CD4-positive, alpha-beta T cell treated with Interferon gamma for 1 hour (primary cell): ENCODE measurements at regions not wholly inside any gene's neighbourhood (a gene's known extent, or its start where the extent isn't known, plus 50 kb on each side); places are given as distances from the start of the nearest gene placed in this dataset.

Experiments
- DNase-seq: peaks from one replicate; pipeline ENCODE4 v3.0.0-alpha.2; 2020

- no peak for DNase-seq
Measured at GRCh38 chr2:74760875-74761630, 72.9 kb upstream of the HK2 start.

- no peak for DNase-seq
Measured at GRCh38 chr2:74762789-74763188, 71.1 kb upstream of the HK2 start.

DNA sequence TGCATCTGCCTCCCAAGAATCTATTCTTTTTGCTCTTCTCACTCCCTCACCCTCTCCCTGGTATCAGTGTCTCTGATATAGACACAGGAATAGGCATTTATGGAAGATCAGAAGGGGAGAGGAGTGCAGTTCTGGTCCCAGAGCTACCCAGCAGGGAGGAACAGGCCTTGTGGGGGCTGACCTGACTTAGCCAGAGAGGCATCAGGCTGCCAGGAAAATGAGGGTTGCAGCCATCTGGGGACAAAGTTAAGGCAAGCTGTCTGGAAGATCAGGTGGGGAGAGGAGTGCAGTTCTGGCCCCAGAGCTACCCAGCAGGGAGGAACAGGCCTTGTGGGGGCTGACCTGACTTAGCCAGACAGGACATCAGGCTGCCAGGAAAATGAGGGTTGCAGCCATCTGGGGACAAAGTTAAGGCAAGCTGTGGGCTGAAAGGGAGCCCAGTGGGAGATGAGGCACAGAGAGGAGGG, 69.9 kb upstream of the HK2 start:
- DNase-seq, result no peak

DNA sequence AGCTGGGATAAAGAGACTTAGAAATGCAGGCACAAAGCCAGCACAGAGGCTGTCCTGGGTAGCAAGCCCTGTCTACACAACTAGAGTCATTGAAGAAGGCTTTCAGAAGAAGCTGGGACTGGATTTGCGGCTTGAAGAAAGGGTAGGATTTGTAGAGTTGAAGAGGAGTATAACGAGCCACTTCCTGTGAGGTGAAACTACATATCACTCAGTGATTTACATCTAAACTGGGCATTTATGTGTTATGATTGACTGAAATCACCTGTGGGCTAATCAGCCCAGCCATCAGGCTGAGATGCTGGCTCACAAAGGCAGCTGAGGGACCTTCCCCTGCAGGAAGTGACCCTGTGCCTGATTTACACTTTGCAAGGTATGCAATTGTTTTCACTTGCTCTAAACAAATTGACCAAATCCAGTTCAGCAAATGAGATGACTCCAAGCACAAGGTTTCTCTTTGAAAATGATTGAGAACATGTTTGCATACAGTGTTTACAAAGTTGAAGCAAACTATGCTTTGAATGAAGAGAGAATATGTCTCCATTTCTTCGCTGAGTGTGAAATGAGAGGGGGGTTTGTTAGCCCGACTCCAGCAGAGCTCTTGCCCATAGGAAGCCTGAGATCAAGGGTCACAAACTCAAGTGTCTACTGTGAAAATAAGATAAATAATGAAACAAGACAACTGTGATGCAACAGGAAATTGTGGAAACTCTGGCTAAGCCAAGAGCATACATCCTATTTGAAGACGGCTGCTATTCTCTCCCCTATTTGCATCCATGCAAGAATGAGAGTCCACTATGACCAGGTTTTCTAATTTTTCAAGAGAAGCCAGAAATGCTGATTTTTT, 69.3 kb upstream of the HK2 start:
- no peak for DNase-seq

- DNase-seq, result no peak
Measured at GRCh38 chr2:74766780-74767179, 67.1 kb upstream of the HK2 start.

DNA sequence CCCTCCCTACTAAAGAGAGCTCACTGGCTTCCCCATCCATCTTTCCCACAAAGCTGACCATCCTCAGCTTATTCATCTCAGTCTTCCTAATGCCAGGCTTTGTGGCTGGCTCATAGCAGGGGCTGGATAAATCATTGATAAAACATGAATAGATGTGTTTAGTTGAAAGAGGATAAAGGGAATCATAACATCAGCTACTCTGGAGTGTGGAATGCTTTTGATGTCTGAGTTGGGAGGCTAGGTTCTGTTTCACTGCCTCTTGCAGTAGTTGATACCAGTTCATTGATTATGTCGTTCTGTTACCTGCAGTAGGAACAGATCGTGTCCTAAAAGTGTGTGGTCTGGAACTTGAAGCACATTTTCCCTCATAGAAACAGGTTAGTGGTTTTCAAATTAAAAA, 66.3 kb upstream of the HK2 start:
- no peak for DNase-seq

DNA sequence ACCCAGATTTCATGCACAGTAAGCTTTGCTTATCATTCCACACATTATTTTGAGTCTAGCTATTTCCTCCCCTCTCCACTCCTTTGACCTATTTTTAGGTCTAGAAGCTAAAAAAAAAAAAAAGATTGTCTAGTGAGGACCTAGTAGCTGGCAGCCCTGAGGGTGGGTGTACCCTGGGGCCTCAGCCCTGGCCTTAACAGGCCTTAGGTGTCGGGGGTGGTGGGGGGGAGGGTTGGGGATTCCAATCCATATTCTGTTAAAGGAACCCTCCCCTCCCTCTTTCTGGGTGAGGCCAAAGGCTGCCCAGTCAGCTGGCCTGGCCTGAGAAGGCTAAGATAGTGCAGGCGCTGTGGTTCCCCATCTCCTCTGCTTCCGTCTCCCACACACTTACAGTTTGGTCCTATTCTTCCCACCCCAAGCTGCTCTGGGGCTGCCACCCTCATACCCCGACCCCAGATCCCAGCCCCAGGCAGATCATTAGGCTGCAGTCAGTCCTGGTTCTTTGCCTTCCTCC, 65.5 kb upstream of the HK2 start:
- DNase-seq, result no peak

GRCh38 chr2:74772046-74772445, 61.9 kb upstream of the HK2 start:
- DNase-seq, result no peak

- no peak for DNase-seq
Measured at GRCh38 chr2:74777161-74777900, 56.6 kb upstream of the HK2 start.

DNA sequence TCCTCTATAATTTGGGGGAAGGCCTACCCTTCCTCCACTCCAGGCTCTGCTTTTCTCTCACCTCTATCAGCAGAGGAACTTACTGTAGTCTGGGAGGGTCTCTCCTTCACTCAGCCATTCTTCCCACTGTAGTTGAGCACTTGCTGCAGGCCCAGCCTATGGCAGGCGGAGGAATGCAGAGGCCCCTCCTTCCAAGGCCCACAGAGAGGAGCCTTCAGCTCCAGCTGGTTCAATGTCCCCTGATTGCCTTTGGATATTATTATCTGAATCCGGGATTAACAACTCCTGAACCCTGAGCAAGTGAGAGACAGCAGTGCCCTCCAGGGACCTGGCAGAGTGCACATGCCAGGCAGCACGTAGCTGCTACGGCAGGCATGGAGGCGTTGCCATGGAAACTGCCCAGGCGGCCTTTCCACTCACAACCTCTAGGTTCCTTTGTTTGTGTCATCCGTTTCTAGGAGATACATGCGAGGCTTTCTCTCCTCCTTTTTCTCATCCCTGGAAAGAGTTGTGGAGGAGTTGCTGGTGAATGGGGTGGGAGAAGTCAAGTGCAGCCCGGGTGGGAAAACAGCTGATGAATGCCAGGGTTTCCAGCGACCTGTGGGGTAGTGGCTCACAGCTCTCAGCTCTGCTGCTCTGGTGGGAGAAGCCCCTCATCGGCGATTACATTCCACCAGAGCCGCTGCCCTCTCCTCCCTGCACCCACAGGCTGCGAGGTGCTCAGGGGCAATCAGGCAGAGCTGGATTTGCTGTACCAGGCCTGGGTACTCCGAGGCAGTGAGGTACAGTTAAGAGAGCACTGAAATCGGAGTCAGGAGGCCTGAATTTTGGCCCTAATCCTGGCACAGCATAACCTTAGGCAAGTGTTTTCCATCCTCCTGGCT, 55.3 kb upstream of the HK2 start:
- DNase-seq, result no peak

- no peak for DNase-seq
Measured at GRCh38 chr2:74779265-74779558, 54.7 kb upstream of the HK2 start.

- no peak for DNase-seq
Measured at GRCh38 chr2:74779587-74780135, 54.3 kb upstream of the HK2 start.
